H9 (cell line): ENCODE measurements at regions not wholly inside any gene's neighbourhood (a gene's known extent, or its start where the extent isn't known, plus 50 kb on each side); places are given as distances from the start of the nearest gene placed in this dataset.

Experiments used
- DNase-seq: peaks from one replicate; pipeline ENCODE4 v3.0.0-alpha.2; 2017
- H2AFZ ChIP-seq: one replicate; pipeline ENCODE4 v1.6.1; 2013; ENCODE audit warnings: mild to moderate bottlenecking, low read length, control low read depth, moderate library complexity
- H2AK5ac ChIP-seq: 2 replicates; pipeline ENCODE4 v1.6.1; 2013; ENCODE audit warnings: low read length, control low read depth, mixed read lengths; ENCODE audit not compliant: insufficient read length
- H2BK120ac ChIP-seq: one replicate; pipeline ENCODE4 v1.6.1; 2013; ENCODE audit warnings: low read depth, mild to moderate bottlenecking, low read length, control low read depth, inconsistent platforms; ENCODE audit not compliant: poor library complexity, severe bottlenecking
- H2BK12ac ChIP-seq: 2 replicates; pipeline ENCODE4 v1.6.1; 2013; ENCODE audit warnings: low read length, control low read depth, mixed read lengths, low read depth; ENCODE audit not compliant: insufficient read length
- H2BK15ac ChIP-seq: 2 replicates; pipeline ENCODE4 v1.6.1; 2013; ENCODE audit warnings: low read depth, low read length, control low read depth
- H2BK20ac ChIP-seq: one replicate; pipeline ENCODE4 v1.6.1; 2013; ENCODE audit warnings: low read depth, mild to moderate bottlenecking, low read length, control low read depth, inconsistent platforms; ENCODE audit not compliant: poor library complexity, severe bottlenecking
- H2BK5ac ChIP-seq: 2 replicates; pipeline ENCODE4 v1.6.1; 2013; ENCODE audit warnings: low read length, control low read depth, mixed read lengths; ENCODE audit not compliant: insufficient read length
- H3K14ac ChIP-seq: 2 replicates; pipeline ENCODE4 v1.6.1; 2013; ENCODE audit warnings: low read length, control low read depth; ENCODE audit not compliant: insufficient read depth
- H3K18ac ChIP-seq: 2 replicates; pipeline ENCODE4 v1.6.1; 2013; ENCODE audit warnings: low read depth, mild to moderate bottlenecking, mixed read lengths, low read length, control low read depth; ENCODE audit not compliant: insufficient read length
- H3K23ac ChIP-seq: 2 replicates; pipeline ENCODE4 v1.6.1; 2013; ENCODE audit warnings: low read length, control low read depth, mixed read lengths, low read depth; ENCODE audit not compliant: insufficient read length
- H3K23me2 ChIP-seq: 2 replicates; pipeline ENCODE4 v1.6.1; 2013; ENCODE audit warnings: low read depth, mild to moderate bottlenecking, mixed read lengths, low read length, control low read depth; ENCODE audit not compliant: insufficient read length, poor library complexity, severe bottlenecking
- H3K27ac ChIP-seq: 2 replicates; pipeline ENCODE4 v1.5.1; 2013; ENCODE audit warnings: low read length, control low read depth, mixed read lengths, low read depth; ENCODE audit not compliant: insufficient read length
- H3K27me3 ChIP-seq: 2 replicates; pipeline ENCODE4 v1.6.1; 2013; ENCODE audit warnings: low read length, control low read depth, inconsistent platforms; ENCODE audit not compliant: insufficient read depth
- H3K4ac ChIP-seq: 2 replicates; pipeline ENCODE4 v1.6.1; 2013; ENCODE audit warnings: low read depth, mild to moderate bottlenecking, control low read depth, inconsistent platforms, low read length, moderate library complexity
- H3K4me1 ChIP-seq: 2 replicates; pipeline ENCODE4 v1.6.1; 2013; ENCODE audit warnings: low read length, control low read depth, inconsistent platforms; ENCODE audit not compliant: insufficient read depth
- H3K4me2 ChIP-seq: 2 replicates; pipeline ENCODE4 v1.6.1; 2013; ENCODE audit warnings: low read length, control low read depth, mixed read lengths; ENCODE audit not compliant: insufficient read length, insufficient read depth
- H3K56ac ChIP-seq: 2 replicates; pipeline ENCODE4 v1.6.1; 2013; ENCODE audit warnings: low read depth, mild to moderate bottlenecking, mixed read lengths, low read length, control low read depth; ENCODE audit not compliant: insufficient read length
- H3K79me1 ChIP-seq: 2 replicates; pipeline ENCODE4 v1.6.1; 2013; ENCODE audit warnings: low read depth, mild to moderate bottlenecking, moderate library complexity, low read length, control low read depth, inconsistent platforms; ENCODE audit not compliant: insufficient read depth, poor library complexity, severe bottlenecking
- H3K79me2 ChIP-seq: 2 replicates; pipeline ENCODE4 v1.6.1; 2013; ENCODE audit warnings: low read length, control low read depth, inconsistent platforms; ENCODE audit not compliant: insufficient read depth
- H3K9ac ChIP-seq: 2 replicates; pipeline ENCODE4 v1.6.1; 2013; ENCODE audit warnings: low read length, control low read depth, mixed read lengths; ENCODE audit not compliant: insufficient read length; ENCODE audit errors: extremely low read depth
- H3K9me3 ChIP-seq: one replicate; pipeline ENCODE4 v1.6.1; 2013; ENCODE audit warnings: low read depth, low read length, inconsistent platforms; ENCODE audit not compliant: control insufficient read depth
- H3T11ph ChIP-seq: one replicate; pipeline ENCODE4 v1.6.1; 2013; ENCODE audit warnings: mild to moderate bottlenecking, low read length, control low read depth, inconsistent platforms
- H4K20me1 ChIP-seq: one replicate; pipeline ENCODE4 v1.6.1; 2013; ENCODE audit not compliant: control insufficient read depth, insufficient read length, insufficient read depth
- H4K5ac ChIP-seq: 2 replicates; pipeline ENCODE4 v1.6.1; 2013; ENCODE audit warnings: low read depth, mild to moderate bottlenecking, mixed read lengths, low read length, control low read depth; ENCODE audit not compliant: insufficient read length
- H4K8ac ChIP-seq: replicated peaks from 2 replicates; pipeline ENCODE4 v1.6.1; 2013; ENCODE audit warnings: low read length, control low read depth, mixed read lengths, low read depth; ENCODE audit not compliant: insufficient read length
- H4K91ac ChIP-seq: 2 replicates; pipeline ENCODE4 v1.6.1; 2013; ENCODE audit warnings: low read depth, mild to moderate bottlenecking, moderate library complexity, mixed read lengths, low read length, control low read depth; ENCODE audit not compliant: insufficient read length
- H3K27ac Mint-ChIP-seq, 3 experiments: 2 replicates in 2 of 3; 3 replicates in 1 of 3; pipeline ENCODE4 v1.8.0; 2020 to 2021; ENCODE audit warnings: mixed read lengths in 3 of 3, mild to moderate bottlenecking in 1 of 3, moderate library complexity in 1 of 3
- H3K27me3 Mint-ChIP-seq: 2 replicates; pipeline ENCODE4 v1.8.0; 2021; ENCODE audit warnings: low read depth, mild to moderate bottlenecking, moderate library complexity, mixed read lengths
- H3K36me3 Mint-ChIP-seq, 3 experiments: 2 replicates in 2 of 3; 3 replicates in 1 of 3; pipeline ENCODE4 v1.8.0; 2020 to 2021; ENCODE audit warnings: low read depth in 3 of 3, mixed read lengths in 3 of 3; ENCODE audit not compliant: insufficient read depth in 1 of 3
- H3K4me1 Mint-ChIP-seq, 2 experiments: 2 replicates each; pipeline ENCODE4 v1.8.0; 2020; ENCODE audit warnings: mixed read lengths in 2 of 2
- H3K4me3 Mint-ChIP-seq, 2 experiments: 2 replicates in 1 of 2; 3 replicates in 1 of 2; pipeline ENCODE4 v1.8.0; 2020 to 2021; ENCODE audit warnings: mild to moderate bottlenecking in 2 of 2, mixed read lengths in 2 of 2, moderate library complexity in 1 of 2
- H3K9me3 Mint-ChIP-seq, 2 experiments: 2 replicates in 1 of 2; 3 replicates in 1 of 2; pipeline ENCODE4 v1.8.0; 2020; ENCODE audit warnings: mild to moderate bottlenecking in 2 of 2, mixed read lengths in 2 of 2, moderate library complexity in 1 of 2
- CTCF ChIP-seq: fragments of 200-600 bp; sonication (generic); conservative IDR thresholded peaks from 3 replicates; pipeline ENCODE4 v1.8.0; 2021; ENCODE audit warnings: antibody characterized with exemption, mild to moderate bottlenecking
- WGBS: extraction: QIAGEN DNeasy Blood & Tissue Kit; methylation state at CpG from one replicate; pipeline ENCODE4 v1.1.7; 2013; ENCODE audit warnings: missing lambda C conversion rate, low lambda C conversion rate, mixed read lengths; ENCODE audit not compliant: insufficient read length; ENCODE audit errors: extremely low coverage; 5-methylcytosine and 5-hydroxymethylcytosine counted together

DNA sequence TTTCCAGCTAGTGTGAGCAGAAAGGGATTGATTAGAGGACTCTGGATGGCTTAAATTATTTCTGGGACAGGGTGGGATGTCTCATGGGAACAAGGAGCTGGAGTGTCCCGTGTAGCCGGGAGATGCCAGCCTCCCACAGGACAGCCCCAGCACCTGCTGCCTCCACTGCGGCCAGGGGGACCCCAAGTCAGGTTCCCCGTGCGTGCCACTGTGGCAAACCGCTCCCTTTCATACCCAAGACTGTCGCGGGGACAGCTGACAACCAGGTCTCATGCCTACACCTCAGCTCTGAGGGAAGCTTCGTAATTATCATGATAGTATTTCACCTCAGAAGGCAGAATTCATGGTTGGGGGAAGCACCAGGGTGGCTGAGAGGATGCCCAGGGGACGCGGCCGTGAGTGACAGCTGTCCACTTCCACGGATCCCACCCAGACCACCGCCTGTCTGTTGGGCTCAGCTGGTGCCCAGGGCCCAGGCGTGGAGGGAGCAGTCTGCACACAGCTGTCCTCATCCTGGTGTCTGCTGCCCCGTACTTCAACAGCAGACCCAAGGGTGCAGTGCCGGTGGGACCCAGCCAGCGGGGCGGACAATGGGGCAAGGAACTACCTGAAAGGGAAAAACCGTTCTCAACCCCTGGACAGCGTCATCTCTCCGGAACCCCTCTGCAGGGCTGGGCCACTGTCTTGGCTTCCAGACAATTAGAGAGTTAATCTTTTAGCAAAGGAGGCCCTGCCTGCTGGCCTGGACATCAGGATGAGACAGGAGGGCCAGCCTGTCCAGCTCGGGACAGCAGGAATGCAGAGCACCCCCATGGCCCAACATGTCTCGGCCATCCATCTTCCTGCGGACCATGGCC lies 166.9 kb downstream of the OLFM1 start:
- Histone ChIP-seq H2AK5ac (no peak overlapping the region), H2BK5ac (no peak overlapping the region), H3K14ac (no peak overlapping the region; the same call in 1 of the 2 replicates), H3K27me3 (no peaks in the 10 kb centered on the region), H3K4me2 (no peak overlapping the region), H3T11ph (no peak overlapping the region), H2AFZ (no peak overlapping the region), H2BK20ac (no peak overlapping the region), H2BK15ac (no peak overlapping the region), H3K4me1 (no peaks in the 10 kb centered on the region; the same call in 1 of the 2 replicates), H2BK12ac (no peak overlapping the region), H3K23ac (no peak overlapping the region), H3K27ac (no peak overlapping the region), H4K8ac (no peak overlapping the region), H3K79me2 (no peaks in the 10 kb centered on the region), H4K5ac (no peak overlapping the region), H3K9ac (no peak overlapping the region), H2BK120ac (no peak overlapping the region), H3K79me1 (no peaks in the 10 kb centered on the region), H3K9me3 (no peaks in the 10 kb centered on the region), H3K4ac (no peak overlapping the region), H3K18ac (no peak overlapping the region), H4K20me1 (no peaks in the 10 kb centered on the region), H3K23me2 (no peaks in the 10 kb centered on the region), H4K91ac (no peak overlapping the region), H3K56ac (no peak overlapping the region)
- peaks cover 12 to 29% of the 10 kb centered on the region in 2 experiments for H3K4me1 Mint-ChIP-seq
- no CpG with 5 or more reads among the region's 25 CpGs for WGBS
- no peak for TF ChIP-seq CTCF
- H3K9me3 Mint-ChIP-seq, result no peaks in the 10 kb centered on the region; a peak in 1 of 5 replicates
- peaks cover 8% of the 10 kb centered on the region for H3K27me3 Mint-ChIP-seq
- H3K27ac Mint-ChIP-seq, result no peak overlapping the region
- no peaks in the 10 kb centered on the region for H3K36me3 Mint-ChIP-seq
- H3K4me3 Mint-ChIP-seq, result no peak overlapping the region
- no peak for DNase-seq
